Superior temporal gyrus (tissue), 1 donor: ENCODE measurements at regions not wholly inside any gene's neighbourhood (a gene's known extent, or its start where the extent isn't known, plus 50 kb on each side); places are given as distances from the start of the nearest gene placed in this dataset.

Experiments used
- DNase-seq: peaks from one replicate; pipeline ENCODE4 v3.0.0-alpha.2; 2016; ENCODE audit errors: extremely low spot score

GRCh38 chr12:66851134-66851533, 172.3 kb upstream of the GRIP1 start:
- no peak for DNase-seq

GRCh38 chr12:66852091-66852490, 173.2 kb upstream of the GRIP1 start:
- no peak for DNase-seq

GRCh38 chr12:66852765-66853164, 173.9 kb upstream of the GRIP1 start:
- no peak for DNase-seq

GRCh38 chr12:66859751-66860440, 181.0 kb upstream of the GRIP1 start:
- DNase-seq: no peak

- peak; percentile 91 for DNase-seq
Observed at GRCh38 chr12:66860752-66861750, 182.2 kb upstream of the GRIP1 start.

GRCh38 chr12:66862356-66862985, 183.6 kb upstream of the GRIP1 start:
- DNase-seq: no peak

- no peak for DNase-seq
Observed at GRCh38 chr12:66863276-66863675, 184.4 kb upstream of the GRIP1 start.

GRCh38 chr12:66877925-66878324, 199.0 kb upstream of the GRIP1 start:
- no peak for DNase-seq

GRCh38 chr12:66879409-66879808, 200.5 kb upstream of the GRIP1 start:
- no peak for DNase-seq

GRCh38 chr12:66881386-66881785, 202.5 kb upstream of the GRIP1 start:
- DNase-seq: no peak

- DNase-seq: no peak
Observed at GRCh38 chr12:66884091-66884490, 205.2 kb upstream of the GRIP1 start.

- no peak for DNase-seq
Observed at GRCh38 chr12:66885115-66885875, 206.4 kb upstream of the GRIP1 start.

GRCh38 chr12:66896797-66897196, 217.9 kb upstream of the GRIP1 start:
- no peak for DNase-seq

- no peak for DNase-seq
Observed at GRCh38 chr12:66898700-66899469, 220.0 kb upstream of the GRIP1 start.

- no peak for DNase-seq
Observed at GRCh38 chr12:66899588-66899987, 220.7 kb upstream of the GRIP1 start.

GRCh38 chr12:66900616-66901015, 221.7 kb upstream of the GRIP1 start:
- DNase-seq: no peak

GRCh38 chr12:66901138-66901932, 222.5 kb upstream of the GRIP1 start:
- DNase-seq: no peak

- DNase-seq: no peak
Observed at GRCh38 chr12:66902020-66902419, 223.1 kb upstream of the GRIP1 start.

GRCh38 chr12:66903782-66904396, 225.0 kb upstream of the GRIP1 start:
- DNase-seq: no peak

- no peak for DNase-seq
Observed at GRCh38 chr12:66905201-66905600, 226.3 kb upstream of the GRIP1 start.
